ENCODE measurements at regions not wholly inside any gene's neighbourhood (a gene's known extent, or its start where the extent isn't known, plus 50 kb on each side); places are given as distances from the start of the nearest gene placed in this dataset.

- TF ChIP-seq CTCF (conservative IDR thresholded peaks at IDR 0.05; ENCODE audit: low read length) (no peak), EZH2phosphoT487 (IDR thresholded peaks at IDR 0.05; ENCODE audit: borderline replicate concordance, low read depth, low read length) (no peak)
Measured at GRCh38 chr15:47332481-47332880, 384.8 kb upstream of the SEMA6D start.

All from OCI-LY7 (cell line).